GM18858 (cell line): ENCODE measurements at regions not wholly inside any gene's neighbourhood (a gene's known extent, or its start where the extent isn't known, plus 50 kb on each side); places are given as distances from the start of the nearest gene placed in this dataset.
A peak's percentile ranks its signal among the peaks of the same experiment; 100 is the strongest.
"Not testable (repeated sequence)": the region's sequence is repeated elsewhere in the genome, so short reads cannot be mapped to it uniquely, and the experiment has no call there.

Experiments used
- ATAC-seq: cut with Tn5 transposase; IDR thresholded peaks from one replicate; pipeline ENCODE4 v1.9.1; 2021; ENCODE audit not compliant: unreplicated experiment

GRCh38 chr6:50899306-50899870, 80.7 kb downstream of the TFAP2B start:
- ATAC-seq: no peak

GRCh38 chr6:50902260-50902659, 83.6 kb downstream of the TFAP2B start:
- ATAC-seq: no peak

GRCh38 chr6:50905297-50905696, 86.6 kb downstream of the TFAP2B start:
- ATAC-seq: no peak

GRCh38 chr6:50907565-50907964, 88.9 kb downstream of the TFAP2B start:
- no peak for ATAC-seq

- ATAC-seq: no peak
Measured at GRCh38 chr6:50913105-50913770, 94.6 kb downstream of the TFAP2B start.

GRCh38 chr6:50921378-50921777, 102.7 kb downstream of the TFAP2B start:
- not testable (repeated sequence) for ATAC-seq

GRCh38 chr6:50921968-50922367, 103.3 kb downstream of the TFAP2B start:
- ATAC-seq: no peak

GRCh38 chr6:50922579-50923525, 104.2 kb downstream of the TFAP2B start:
- ATAC-seq: no peak

GRCh38 chr6:50924758-50925157, 106.1 kb downstream of the TFAP2B start:
- no peak for ATAC-seq

GRCh38 chr6:50925548-50925947, 106.9 kb downstream of the TFAP2B start:
- ATAC-seq: no peak

- ATAC-seq: no peak
Measured at GRCh38 chr6:50925981-50926380, 107.3 kb downstream of the TFAP2B start.

GRCh38 chr6:50927800-50928199, 109.1 kb downstream of the TFAP2B start:
- ATAC-seq: no peak

GRCh38 chr6:50929323-50929722, 110.7 kb downstream of the TFAP2B start:
- no peak for ATAC-seq

- ATAC-seq: no peak
Measured at GRCh38 chr6:50935442-50935841, 116.8 kb downstream of the TFAP2B start.

GRCh38 chr6:50936277-50936681, 117.6 kb downstream of the TFAP2B start:
- no peak for ATAC-seq

GRCh38 chr6:50939931-50940330, 121.3 kb downstream of the TFAP2B start:
- ATAC-seq: no peak

- no peak for ATAC-seq
Measured at GRCh38 chr6:50945789-50946188, 127.1 kb downstream of the TFAP2B start.

- peak; percentile 50 for ATAC-seq
Measured at GRCh38 chr6:50952092-50952907, 133.6 kb downstream of the TFAP2B start.

GRCh38 chr6:50956014-50956413, 137.3 kb downstream of the TFAP2B start:
- no peak for ATAC-seq

- ATAC-seq: no peak
Measured at GRCh38 chr6:50958148-50958697, 139.6 kb downstream of the TFAP2B start.
